Gastrocnemius medialis (tissue), 4 donors: ENCODE measurements at regions not wholly inside any gene's neighbourhood (a gene's known extent, or its start where the extent isn't known, plus 50 kb on each side); places are given as distances from the start of the nearest gene placed in this dataset.

Experiments
- POLR2A ChIP-seq, 2 donors: fragments of 450-650 bp; IDR thresholded peaks; one replicate each; pipeline ENCODE4 v1.6.1; 2017; ENCODE audit warnings: antibody characterized with exemption in 2 of 2, mild to moderate bottlenecking in 2 of 2, moderate library complexity in 2 of 2
- TF ChIP-seq, protein P1 (sequence below), 5 experiments: fragments of 450-650 bp in 3 of 5; fragments of 200-600 bp in 2 of 5; sonication (generic) in 2 of 5; IDR thresholded peaks in 4 of 5; conservative IDR thresholded peaks in 1 of 5; 1 replicate in 4 of 5; 2 replicates in 1 of 5; pipeline ENCODE4 v1.5.1; 2016 to 2019; ENCODE audit warnings: antibody characterized with exemption in 5 of 5, mild to moderate bottlenecking in 3 of 5, moderate library complexity in 3 of 5

DNA sequence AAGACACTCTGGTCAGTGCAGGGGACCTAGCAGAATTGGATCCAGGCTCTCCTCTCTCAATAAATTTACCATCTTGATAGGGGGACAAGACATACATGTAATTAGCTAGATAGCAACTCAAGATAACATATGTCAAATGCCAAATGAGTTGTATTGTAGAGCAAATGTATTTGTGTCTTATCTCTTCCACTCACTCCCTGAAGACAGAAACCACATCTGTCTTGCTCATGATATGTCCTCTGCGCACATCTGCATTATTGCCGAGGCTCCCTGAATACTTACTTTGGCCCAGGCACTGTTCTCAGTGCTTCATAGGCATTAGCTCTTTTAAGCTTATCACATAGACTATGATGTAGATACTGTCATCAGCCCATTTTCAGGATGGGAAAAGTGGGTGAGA is 122.9 kb upstream of the GATA6 start:
- no peak for TF ChIP-seq POLR2A (IDR thresholded peaks at IDR 0.05)
- TF ChIP-seq, protein P1, sequence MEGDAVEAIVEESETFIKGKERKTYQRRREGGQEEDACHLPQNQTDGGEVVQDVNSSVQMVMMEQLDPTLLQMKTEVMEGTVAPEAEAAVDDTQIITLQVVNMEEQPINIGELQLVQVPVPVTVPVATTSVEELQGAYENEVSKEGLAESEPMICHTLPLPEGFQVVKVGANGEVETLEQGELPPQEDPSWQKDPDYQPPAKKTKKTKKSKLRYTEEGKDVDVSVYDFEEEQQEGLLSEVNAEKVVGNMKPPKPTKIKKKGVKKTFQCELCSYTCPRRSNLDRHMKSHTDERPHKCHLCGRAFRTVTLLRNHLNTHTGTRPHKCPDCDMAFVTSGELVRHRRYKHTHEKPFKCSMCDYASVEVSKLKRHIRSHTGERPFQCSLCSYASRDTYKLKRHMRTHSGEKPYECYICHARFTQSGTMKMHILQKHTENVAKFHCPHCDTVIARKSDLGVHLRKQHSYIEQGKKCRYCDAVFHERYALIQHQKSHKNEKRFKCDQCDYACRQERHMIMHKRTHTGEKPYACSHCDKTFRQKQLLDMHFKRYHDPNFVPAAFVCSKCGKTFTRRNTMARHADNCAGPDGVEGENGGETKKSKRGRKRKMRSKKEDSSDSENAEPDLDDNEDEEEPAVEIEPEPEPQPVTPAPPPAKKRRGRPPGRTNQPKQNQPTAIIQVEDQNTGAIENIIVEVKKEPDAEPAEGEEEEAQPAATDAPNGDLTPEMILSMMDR (IDR thresholded peaks at IDR 0.05 in 4 of 5, conservative IDR thresholded peaks at IDR 0.05 in 1 of 5) = no peak
